HG03135 (cell line): ENCODE measurements at regions not wholly inside any gene's neighbourhood (a gene's known extent, or its start where the extent isn't known, plus 50 kb on each side); places are given as distances from the start of the nearest gene placed in this dataset.

Experiments used
- ATAC-seq: cut with Tn5 transposase; IDR thresholded peaks from one replicate; pipeline ENCODE4 v1.9.1; 2021; ENCODE audit warnings: mild to moderate bottlenecking, moderate library complexity; ENCODE audit not compliant: unreplicated experiment

DNA sequence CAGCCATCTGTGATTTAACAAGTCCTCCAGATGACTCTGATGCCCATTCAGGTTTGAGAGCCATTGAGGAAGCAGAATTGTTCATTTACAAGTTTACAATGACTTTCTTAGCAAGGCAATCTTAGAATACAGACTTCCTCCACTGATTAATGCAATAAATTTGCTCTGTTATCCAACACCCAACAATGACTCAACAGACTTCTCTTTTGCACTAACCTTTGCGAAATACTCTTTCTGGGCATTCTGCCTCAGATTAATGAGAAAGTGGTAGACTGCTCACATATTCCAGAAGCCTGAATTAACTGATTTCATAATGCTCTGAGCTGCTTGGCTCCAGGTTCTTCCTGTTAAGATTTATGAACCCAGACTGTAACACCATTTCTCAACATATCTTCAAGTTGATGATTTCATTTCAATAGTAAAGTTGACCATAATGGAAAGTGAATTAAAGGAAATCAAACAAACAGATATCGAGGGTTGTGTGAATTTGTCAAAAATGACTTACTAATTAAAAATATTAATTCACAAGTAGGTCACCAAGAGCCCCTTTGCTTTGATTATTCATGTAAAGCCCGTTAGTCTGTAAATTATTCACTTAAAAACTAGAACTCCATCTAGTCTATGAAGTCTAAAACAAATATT, 70.5 kb upstream of the BLID start:
- ATAC-seq: no peak

DNA sequence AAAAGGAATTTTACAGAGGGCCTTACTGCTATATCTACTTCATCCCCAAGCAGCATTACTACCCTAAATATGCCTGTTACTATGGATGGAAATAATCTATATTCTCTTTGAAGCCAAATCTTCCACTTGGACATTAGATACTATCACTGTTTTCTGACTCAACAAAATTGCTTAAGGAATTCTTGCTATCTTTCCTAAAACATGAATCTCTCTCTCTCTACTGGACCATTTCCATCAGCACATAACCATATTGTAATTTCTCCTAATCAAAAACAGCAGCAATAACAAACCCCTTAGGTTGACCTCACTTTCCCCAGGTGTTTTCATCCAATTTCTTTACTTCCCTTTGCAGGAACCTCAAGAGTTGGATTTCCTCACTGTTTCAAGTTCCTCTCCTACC, 67.9 kb upstream of the BLID start:
- ATAC-seq: no peak

- no peak for ATAC-seq
Observed at GRCh38 chr11:122181893-122182292, 65.9 kb upstream of the BLID start.

DNA sequence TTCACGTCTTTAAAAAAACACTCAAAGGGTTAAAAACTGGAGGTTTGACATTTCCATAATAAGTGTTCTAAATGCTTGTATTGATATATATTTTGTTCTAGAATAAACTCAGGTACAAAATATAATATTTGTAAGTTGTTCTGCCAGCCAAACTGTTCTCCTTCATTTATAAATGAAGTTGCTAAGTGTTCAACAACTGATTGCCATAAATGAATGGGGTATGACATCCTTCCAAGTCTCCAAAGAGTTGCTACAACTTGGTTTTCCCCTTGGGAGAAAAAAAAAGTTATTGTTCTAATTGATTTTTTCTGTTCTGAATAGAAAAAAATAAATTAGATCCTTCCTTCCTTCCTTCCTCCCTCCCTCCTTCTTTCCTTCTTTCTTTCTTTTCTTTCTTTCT, 65.4 kb upstream of the BLID start:
- ATAC-seq: no peak

- ATAC-seq: no peak
Observed at GRCh38 chr11:122179961-122180834, 64.2 kb upstream of the BLID start.

DNA sequence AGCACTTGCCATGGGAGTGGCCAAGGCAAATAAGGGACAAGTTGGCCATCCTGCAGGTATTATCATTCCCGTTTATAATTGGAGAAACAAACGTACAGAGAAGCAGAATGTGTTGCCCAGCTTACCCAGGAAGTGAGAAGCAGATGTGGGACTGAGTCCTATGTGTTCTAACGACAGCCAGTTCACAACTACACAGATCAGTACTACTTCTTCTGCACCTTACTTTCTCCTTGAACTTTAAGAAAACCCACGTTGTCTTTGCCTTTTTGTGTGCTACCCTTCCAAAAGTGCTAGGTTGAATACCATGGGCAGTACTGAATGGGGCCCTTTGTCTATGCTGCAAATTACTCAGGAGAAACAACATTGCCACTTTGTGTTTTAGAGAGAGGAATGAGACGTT, 62.8 kb upstream of the BLID start:
- ATAC-seq: no peak

- no peak for ATAC-seq
Observed at GRCh38 chr11:122177238-122177637, 61.2 kb upstream of the BLID start.

- no peak for ATAC-seq
Observed at GRCh38 chr11:122176651-122177050, 60.6 kb upstream of the BLID start.

GRCh38 chr11:122175306-122175705, 59.3 kb upstream of the BLID start:
- ATAC-seq: no peak

- ATAC-seq: no peak
Observed at GRCh38 chr11:122173587-122173986, 57.6 kb upstream of the BLID start.

DNA sequence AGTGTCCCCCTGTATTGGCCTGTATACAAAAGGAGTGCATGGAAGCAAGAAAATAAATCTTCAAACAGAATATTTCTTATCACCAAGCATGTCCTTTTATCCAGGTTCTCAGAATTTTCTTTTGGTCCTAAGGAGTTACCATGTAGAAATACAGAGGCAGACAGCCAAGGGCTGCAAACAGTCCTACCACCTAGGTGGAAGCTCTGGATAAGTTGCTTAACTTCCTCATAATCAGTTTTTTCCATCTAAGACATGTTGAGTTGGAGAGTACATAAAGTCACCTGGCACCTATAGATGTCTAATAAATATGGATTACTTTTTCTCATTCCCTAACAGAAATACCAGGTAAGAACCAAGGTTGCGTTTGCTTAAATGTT, 57.0 kb upstream of the BLID start:
- ATAC-seq: no peak

DNA sequence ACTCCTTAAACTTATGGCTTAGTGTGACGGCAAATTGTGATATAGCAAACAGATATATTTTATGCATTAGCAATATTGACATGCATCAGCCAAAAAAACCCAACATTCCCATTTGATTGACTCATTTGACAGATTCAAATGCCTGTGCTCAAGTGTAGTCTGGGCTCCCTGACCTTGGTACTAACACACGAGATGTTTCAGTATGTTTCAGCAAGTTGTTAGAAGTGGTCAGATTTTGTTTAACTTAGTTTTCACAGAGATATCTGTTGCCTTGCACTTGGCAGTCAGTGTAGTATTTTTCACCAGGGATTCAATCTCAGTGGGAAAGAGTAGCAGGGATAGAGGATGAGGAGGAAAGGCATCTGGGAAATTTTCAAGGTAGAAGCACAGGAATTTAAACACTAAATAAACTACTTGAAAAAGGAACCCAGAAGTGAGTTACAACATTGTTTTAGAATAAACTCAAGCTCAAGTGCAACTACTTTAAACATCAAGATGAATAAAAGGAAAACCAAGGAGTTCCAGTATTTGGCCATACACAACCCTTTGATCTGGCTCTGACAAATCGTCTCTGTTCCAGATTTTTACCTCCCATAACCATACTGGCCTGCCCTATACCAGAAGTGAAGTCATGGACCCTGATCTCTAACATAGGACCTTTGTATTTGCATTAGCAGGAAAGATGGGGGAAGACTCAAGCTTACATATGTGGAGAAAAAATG, 56.5 kb upstream of the BLID start:
- no peak for ATAC-seq

DNA sequence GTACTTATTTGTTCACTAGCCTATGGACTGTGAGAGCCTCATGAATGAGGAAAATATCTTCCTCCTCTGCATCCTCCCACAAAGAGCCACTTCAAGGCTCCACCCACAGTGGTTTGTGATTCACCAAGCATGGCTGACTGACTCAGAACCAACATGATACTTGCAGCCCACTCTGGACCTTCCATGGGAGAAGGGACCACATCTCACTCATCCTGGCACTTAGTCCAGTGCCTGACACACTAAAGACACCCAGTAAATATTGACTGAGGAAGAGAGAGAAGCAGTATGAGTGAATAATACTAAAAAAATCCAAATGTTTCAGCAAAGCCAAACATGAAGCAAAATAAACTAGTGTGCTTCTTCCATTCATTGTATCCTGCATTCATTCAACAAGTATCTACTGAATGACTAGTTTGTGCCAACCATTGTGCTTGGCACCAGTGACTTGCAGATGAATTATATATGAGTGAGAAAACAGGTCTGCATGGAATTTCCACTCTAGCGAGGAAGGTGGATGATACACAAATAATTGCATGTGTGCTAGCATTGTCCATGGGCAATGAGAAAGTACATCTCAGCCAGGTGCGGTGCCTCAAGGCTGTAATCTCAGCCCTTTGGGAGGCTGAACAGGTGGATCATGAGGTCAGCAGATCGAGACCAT, 54.9 kb upstream of the BLID start:
- ATAC-seq: no peak

DNA sequence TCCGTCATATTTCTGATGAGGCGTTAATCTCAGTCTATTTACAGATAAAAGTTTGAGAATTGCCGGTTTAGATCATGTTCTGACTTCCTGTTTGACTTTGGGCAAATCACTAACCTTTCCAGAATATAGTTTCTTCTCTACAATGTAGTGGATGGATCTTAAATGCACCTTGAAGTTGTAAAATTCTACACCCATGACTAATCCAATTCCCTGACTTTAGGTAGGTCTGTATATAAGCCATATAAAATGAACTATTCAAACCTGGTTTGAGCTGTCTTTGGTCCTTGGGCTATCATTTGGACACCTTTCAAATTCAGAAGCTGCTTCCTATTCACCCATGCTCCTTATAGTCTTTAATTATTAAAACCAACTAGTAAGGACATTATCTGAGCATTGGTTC, 52.2 kb upstream of the BLID start:
- no peak for ATAC-seq

DNA sequence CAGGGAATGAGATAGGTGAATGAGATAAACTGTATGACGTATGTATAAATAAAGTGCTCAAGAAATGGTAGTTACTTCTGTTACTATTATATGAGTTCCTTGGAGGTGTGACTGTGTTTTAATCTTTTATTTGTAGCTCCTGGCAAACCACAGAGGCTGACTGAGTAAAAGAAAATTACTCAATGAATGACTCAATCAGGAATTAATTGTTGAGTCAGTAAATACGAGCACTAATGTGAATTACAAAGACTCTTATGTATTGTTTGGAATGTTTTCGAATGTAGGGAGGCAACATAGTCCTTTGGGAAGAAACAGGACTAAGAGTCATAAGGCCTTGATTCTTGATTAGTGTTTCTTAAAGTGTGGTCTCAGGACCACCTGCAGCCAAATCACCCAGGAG, 51.1 kb upstream of the BLID start:
- no peak for ATAC-seq

- no peak for ATAC-seq
Observed at GRCh38 chr11:122165607-122166371, 49.8 kb upstream of the BLID start.
